ENCODE measurements at regions not wholly inside any gene's neighbourhood (a gene's known extent, or its start where the extent isn't known, plus 50 kb on each side); places are given as distances from the start of the nearest gene placed in this dataset.

GRCh38 chr3:15982243-15982642, 184.5 kb upstream of the ANKRD28 start:
- TF ChIP-seq CTCF (IDR thresholded peaks at IDR 0.05) (no peak), EP300 (IDR thresholded peaks at IDR 0.05) (no peak)
